SK-N-MC (cell line): ENCODE measurements at regions not wholly inside any gene's neighbourhood (a gene's known extent, or its start where the extent isn't known, plus 50 kb on each side); places are given as distances from the start of the nearest gene placed in this dataset.
"Not testable (repeated sequence)": the region's sequence is repeated elsewhere in the genome, so short reads cannot be mapped to it uniquely, and the experiment has no call there.

Experiments
- EZH2 ChIP-seq: fragments of 200-600 bp; sonication (generic); IDR thresholded peaks from one replicate; pipeline ENCODE4 v1.6.1; 2017; ENCODE audit warnings: antibody characterized with exemption
- FOXP2 ChIP-seq: optimal IDR thresholded peaks from 2 replicates; pipeline ENCODE3; 2011; ENCODE audit warnings: mild to moderate bottlenecking, moderate library complexity; ENCODE audit not compliant: insufficient read depth; ENCODE audit errors: extremely low read length, control extremely low read depth
- POLR2AphosphoS5 ChIP-seq: IDR thresholded peaks from 2 replicates; pipeline ENCODE4 v1.6.1; 2012; ENCODE audit warnings: mild to moderate bottlenecking, low read depth, low read length, borderline replicate concordance

- not testable (repeated sequence) for TF ChIP-seq EZH2, POLR2AphosphoS5, FOXP2
These were observed 125.6 kb downstream of the NUFIP1 start for GRCh38 chr13:44863641-44864040.
